SK-N-SH (cell line): ENCODE measurements at regions not wholly inside any gene's neighbourhood (a gene's known extent, or its start where the extent isn't known, plus 50 kb on each side); places are given as distances from the start of the nearest gene placed in this dataset.

ENCODE experiments used
- CHD2 ChIP-seq: fragments of 150-350 bp; IDR thresholded peaks from 2 replicates; pipeline ENCODE4 v1.6.1; 2018; ENCODE audit warnings: low read length; ENCODE audit not compliant: partially characterized antibody
- EP300 ChIP-seq, 2 experiments: IDR thresholded peaks; 2 replicates each; pipeline versions ENCODE4 v1.4.0 to v1.6.1; 2012; ENCODE audit warnings: borderline replicate concordance in 1 of 2, low read depth in 1 of 2, low read length in 1 of 2
- EZH2phosphoT487 ChIP-seq: fragments of 200-600 bp; sonication (generic); IDR thresholded peaks from 2 replicates; pipeline ENCODE4 v1.6.1; 2017; ENCODE audit warnings: low read depth, mixed run types, mild to moderate bottlenecking, antibody characterized with exemption, moderate library complexity, borderline replicate concordance
- FOXJ3 ChIP-seq: sonication (generic); formaldehyde crosslinking; IDR thresholded peaks from 2 replicates; pipeline ENCODE4 v1.5.1; 2020; ENCODE audit warnings: mild to moderate bottlenecking, missing genetic modification reagents
- FOXM1 ChIP-seq: IDR thresholded peaks from 2 replicates; pipeline ENCODE4 v1.4.0; 2012; ENCODE audit warnings: low read depth, mild to moderate bottlenecking
- GABPA ChIP-seq: IDR thresholded peaks from 2 replicates; pipeline ENCODE4 v1.4.0; 2012; ENCODE audit warnings: low read depth, mild to moderate bottlenecking
- GATA2 ChIP-seq: sonication (generic); formaldehyde crosslinking; IDR thresholded peaks from 2 replicates; pipeline ENCODE4 v1.5.0; 2020; ENCODE audit warnings: mild to moderate bottlenecking, missing genetic modification reagents
- JUND ChIP-seq: IDR thresholded peaks from 2 replicates; pipeline ENCODE4 v1.4.0; 2012
- RAD21 ChIP-seq: IDR thresholded peaks from 2 replicates; pipeline ENCODE4 v1.6.1; 2012; ENCODE audit warnings: mild to moderate bottlenecking, low read length
- RCOR1 ChIP-seq: fragments of 150-350 bp; IDR thresholded peaks from 2 replicates; pipeline ENCODE4 v1.6.1; 2017; ENCODE audit warnings: antibody characterized with exemption, low read length
- TEAD4 ChIP-seq: IDR thresholded peaks from 2 replicates; pipeline ENCODE4 v1.4.0; 2012; ENCODE audit warnings: mild to moderate bottlenecking, borderline replicate concordance; ENCODE audit not compliant: insufficient read depth
- TF ChIP-seq, protein P1 (sequence below): fragments of 150-350 bp; IDR thresholded peaks from 2 replicates; pipeline ENCODE4 v1.6.1; 2017; ENCODE audit warnings: antibody characterized with exemption, low read length, low read depth, borderline replicate concordance
- TF ChIP-seq, protein P2 (sequence below): IDR thresholded peaks from 2 replicates; pipeline ENCODE4; 2012
- TF ChIP-seq, protein P3 (sequence below): fragments of 150-350 bp; IDR thresholded peaks from 2 replicates; pipeline ENCODE4 v1.6.1; 2016; ENCODE audit warnings: mild to moderate bottlenecking, low read depth, low read length
- TF ChIP-seq, protein P4 (sequence below): IDR thresholded peaks from 2 replicates; pipeline ENCODE4 v1.6.1; 2012; ENCODE audit warnings: mild to moderate bottlenecking, low read depth, low read length, moderate library complexity

DNA sequence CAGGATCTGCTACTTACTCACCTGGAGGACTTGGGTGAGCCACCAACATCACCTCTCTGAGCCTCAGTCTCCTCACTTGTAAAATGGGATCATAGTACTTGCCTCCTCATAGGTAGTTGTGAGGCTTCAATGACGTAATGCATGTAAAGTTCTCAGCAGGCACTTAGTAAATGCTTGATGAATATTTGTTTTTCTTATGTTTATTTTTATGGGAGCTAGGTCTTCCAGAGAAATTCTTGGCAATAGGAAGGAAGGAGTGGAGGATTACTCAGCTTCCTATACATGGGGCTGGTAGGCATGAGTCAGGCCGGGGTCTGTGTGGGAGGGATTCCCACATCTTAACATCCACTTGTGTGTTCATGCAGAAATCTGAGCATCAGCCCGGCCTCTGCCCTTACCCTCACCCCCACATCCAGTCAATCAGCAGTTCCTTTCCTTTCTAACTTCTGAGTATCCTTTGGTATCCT, 95.4 kb upstream of the USP24 start (continued):
- TF ChIP-seq FOXJ3 (CRISPR knock-in tag) (no peak), JUND (peak; percentile 93), GATA2 (CRISPR knock-in tag) (no peak), EZH2phosphoT487 (no peak), EP300 (IDR thresholded peaks at IDR 0.05; ENCODE audit: borderline replicate concordance in 1 of 2, low read depth in 1 of 2, low read length in 1 of 2) (peak in 1 of 2 experiments; percentile 86; a peak in 2 of 4 replicates), GABPA (no peak), FOXM1 (peak; percentile 57), RAD21 (no peak), CHD2 (no peak), TEAD4 (peak; percentile 86), RCOR1 (no peak)
- TF ChIP-seq, protein P1, sequence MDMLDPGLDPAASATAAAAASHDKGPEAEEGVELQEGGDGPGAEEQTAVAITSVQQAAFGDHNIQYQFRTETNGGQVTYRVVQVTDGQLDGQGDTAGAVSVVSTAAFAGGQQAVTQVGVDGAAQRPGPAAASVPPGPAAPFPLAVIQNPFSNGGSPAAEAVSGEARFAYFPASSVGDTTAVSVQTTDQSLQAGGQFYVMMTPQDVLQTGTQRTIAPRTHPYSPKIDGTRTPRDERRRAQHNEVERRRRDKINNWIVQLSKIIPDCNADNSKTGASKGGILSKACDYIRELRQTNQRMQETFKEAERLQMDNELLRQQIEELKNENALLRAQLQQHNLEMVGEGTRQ: no peak
- TF ChIP-seq, protein P2, sequence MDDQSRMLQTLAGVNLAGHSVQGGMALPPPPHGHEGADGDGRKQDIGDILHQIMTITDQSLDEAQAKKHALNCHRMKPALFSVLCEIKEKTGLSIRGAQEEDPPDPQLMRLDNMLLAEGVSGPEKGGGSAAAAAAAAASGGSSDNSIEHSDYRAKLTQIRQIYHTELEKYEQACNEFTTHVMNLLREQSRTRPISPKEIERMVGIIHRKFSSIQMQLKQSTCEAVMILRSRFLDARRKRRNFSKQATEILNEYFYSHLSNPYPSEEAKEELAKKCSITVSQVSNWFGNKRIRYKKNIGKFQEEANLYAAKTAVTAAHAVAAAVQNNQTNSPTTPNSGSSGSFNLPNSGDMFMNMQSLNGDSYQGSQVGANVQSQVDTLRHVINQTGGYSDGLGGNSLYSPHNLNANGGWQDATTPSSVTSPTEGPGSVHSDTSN: peak; percentile 49; the same call in 1 of the 2 replicates
- TF ChIP-seq, protein P3, sequence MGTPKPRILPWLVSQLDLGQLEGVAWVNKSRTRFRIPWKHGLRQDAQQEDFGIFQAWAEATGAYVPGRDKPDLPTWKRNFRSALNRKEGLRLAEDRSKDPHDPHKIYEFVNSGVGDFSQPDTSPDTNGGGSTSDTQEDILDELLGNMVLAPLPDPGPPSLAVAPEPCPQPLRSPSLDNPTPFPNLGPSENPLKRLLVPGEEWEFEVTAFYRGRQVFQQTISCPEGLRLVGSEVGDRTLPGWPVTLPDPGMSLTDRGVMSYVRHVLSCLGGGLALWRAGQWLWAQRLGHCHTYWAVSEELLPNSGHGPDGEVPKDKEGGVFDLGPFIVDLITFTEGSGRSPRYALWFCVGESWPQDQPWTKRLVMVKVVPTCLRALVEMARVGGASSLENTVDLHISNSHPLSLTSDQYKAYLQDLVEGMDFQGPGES: no peak
- TF ChIP-seq, protein P4, sequence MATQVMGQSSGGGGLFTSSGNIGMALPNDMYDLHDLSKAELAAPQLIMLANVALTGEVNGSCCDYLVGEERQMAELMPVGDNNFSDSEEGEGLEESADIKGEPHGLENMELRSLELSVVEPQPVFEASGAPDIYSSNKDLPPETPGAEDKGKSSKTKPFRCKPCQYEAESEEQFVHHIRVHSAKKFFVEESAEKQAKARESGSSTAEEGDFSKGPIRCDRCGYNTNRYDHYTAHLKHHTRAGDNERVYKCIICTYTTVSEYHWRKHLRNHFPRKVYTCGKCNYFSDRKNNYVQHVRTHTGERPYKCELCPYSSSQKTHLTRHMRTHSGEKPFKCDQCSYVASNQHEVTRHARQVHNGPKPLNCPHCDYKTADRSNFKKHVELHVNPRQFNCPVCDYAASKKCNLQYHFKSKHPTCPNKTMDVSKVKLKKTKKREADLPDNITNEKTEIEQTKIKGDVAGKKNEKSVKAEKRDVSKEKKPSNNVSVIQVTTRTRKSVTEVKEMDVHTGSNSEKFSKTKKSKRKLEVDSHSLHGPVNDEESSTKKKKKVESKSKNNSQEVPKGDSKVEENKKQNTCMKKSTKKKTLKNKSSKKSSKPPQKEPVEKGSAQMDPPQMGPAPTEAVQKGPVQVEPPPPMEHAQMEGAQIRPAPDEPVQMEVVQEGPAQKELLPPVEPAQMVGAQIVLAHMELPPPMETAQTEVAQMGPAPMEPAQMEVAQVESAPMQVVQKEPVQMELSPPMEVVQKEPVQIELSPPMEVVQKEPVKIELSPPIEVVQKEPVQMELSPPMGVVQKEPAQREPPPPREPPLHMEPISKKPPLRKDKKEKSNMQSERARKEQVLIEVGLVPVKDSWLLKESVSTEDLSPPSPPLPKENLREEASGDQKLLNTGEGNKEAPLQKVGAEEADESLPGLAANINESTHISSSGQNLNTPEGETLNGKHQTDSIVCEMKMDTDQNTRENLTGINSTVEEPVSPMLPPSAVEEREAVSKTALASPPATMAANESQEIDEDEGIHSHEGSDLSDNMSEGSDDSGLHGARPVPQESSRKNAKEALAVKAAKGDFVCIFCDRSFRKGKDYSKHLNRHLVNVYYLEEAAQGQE: no peak
- TF ChIP-seq, all 33 proteins: peak for 13
